ENCODE measurements at regions not wholly inside any gene's neighbourhood (a gene's known extent, or its start where the extent isn't known, plus 50 kb on each side); places are given as distances from the start of the nearest gene placed in this dataset.

DNA sequence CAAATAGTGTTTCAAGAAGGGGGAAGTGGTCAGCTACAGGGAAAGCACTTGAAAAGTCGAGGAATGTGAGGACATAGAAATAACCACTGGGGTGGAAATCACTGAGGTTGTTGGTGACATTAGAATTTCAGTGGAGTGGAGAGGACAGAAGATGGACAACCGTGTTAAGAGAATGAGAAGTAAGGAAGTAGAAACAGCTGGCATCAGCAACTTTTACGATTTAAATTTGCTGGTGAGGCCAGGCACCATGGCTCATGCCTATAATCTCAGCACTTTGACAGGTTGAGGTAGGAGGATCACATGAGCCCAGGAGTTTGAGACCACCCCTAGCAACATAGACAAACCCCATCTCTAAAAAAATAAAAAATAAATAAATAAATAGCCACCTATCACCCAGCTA is 83.2 kb upstream of the PSMD7 start:
- FAIRE-seq (no peak), DNase-seq (no peak), ATAC-seq (no peak)
- no peak overlapping the region for H3K27ac ChIP-seq
- intact Hi-C loops (cut with DNase I): no loop called here
- H3K9me3 ChIP-seq: no peaks in the 10 kb centered on the region
- TF ChIP-seq, protein P1, sequence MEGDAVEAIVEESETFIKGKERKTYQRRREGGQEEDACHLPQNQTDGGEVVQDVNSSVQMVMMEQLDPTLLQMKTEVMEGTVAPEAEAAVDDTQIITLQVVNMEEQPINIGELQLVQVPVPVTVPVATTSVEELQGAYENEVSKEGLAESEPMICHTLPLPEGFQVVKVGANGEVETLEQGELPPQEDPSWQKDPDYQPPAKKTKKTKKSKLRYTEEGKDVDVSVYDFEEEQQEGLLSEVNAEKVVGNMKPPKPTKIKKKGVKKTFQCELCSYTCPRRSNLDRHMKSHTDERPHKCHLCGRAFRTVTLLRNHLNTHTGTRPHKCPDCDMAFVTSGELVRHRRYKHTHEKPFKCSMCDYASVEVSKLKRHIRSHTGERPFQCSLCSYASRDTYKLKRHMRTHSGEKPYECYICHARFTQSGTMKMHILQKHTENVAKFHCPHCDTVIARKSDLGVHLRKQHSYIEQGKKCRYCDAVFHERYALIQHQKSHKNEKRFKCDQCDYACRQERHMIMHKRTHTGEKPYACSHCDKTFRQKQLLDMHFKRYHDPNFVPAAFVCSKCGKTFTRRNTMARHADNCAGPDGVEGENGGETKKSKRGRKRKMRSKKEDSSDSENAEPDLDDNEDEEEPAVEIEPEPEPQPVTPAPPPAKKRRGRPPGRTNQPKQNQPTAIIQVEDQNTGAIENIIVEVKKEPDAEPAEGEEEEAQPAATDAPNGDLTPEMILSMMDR (IDR thresholded peaks at IDR 0.05): no peak
- H3K4me1 ChIP-seq: no peaks in the 10 kb centered on the region
- WGBS, 2 donors: 74 to 84% methylated on average over 3 of the region's 3 CpGs
- no peaks in the 10 kb centered on the region for H3K36me3 ChIP-seq
- no peaks in the 10 kb centered on the region for H3K27me3 ChIP-seq
- no peak overlapping the region for H3K4me3 ChIP-seq

DNA sequence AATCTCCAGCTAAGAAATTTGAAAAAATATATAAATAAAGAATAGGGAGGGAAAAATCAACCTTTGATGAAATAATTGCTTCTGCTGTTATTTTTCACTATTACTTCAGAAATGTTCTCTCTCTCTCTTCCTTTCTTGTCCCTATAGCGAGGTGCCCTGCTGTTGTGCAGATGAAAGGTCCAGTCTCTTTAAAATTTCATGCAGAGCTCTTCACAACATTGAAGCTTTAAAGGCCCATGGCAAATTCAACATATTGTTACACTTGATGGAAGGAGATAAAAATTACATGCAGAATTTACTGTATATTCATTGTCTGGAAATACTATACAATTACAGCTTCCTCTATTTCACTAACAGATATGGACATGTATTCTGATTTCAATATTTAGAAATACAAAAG is 86.4 kb upstream of the PSMD7 start:
- FAIRE-seq (no peak), DNase-seq (no peak), ATAC-seq (no peak)
- Histone ChIP-seq H3K27ac (no peak overlapping the region), H3K9me3 (no peaks in the 10 kb centered on the region), H3K27me3 (no peaks in the 10 kb centered on the region), H3K36me3 (no peaks in the 10 kb centered on the region), H3K4me3 (no peak overlapping the region), H3K4me1 (no peaks in the 10 kb centered on the region)
- 95 to 97% methylated on average over 1 of the region's 1 CpG for WGBS, 2 donors
- TF ChIP-seq, protein P1 (IDR thresholded peaks at IDR 0.05): no peak
- intact Hi-C loops (cut with DNase I): no loop called here

DNA sequence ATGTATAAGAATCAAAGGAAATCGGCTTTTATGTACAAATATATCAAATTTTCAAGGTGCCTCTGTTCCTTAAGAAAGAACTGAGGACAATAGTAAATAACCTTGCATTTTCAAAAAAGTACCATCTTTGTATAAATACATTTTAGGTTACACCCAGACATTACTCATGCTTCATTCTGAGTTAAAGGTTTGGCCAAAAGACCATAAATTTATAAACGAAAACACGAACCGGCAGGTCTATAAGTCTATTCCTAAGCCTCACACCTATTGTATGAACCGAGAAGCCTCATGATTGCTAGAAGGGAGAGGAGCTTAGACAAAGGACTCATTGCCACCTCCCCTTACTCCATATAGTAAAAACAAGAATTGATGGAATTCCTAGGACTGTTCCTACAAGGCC is 94.6 kb upstream of the PSMD7 start:
- Histone ChIP-seq H3K36me3 (no peaks in the 10 kb centered on the region), H3K27ac (no peak overlapping the region), H3K4me1 (peaks cover 0 to 5% (median 0%) of the 10 kb centered on the region in 3 donors), H3K4me3 (no peak overlapping the region), H3K27me3 (no peaks in the 10 kb centered on the region), H3K9me3 (no peaks in the 10 kb centered on the region)
- DNase-seq (no peak), FAIRE-seq (no peak), ATAC-seq (no peak)
- intact Hi-C loops (cut with DNase I): no loop called here
- WGBS, 2 donors: 86 to 88% methylated on average over 5 of the region's 5 CpGs
- TF ChIP-seq, protein P1 (IDR thresholded peaks at IDR 0.05): no peak

DNA sequence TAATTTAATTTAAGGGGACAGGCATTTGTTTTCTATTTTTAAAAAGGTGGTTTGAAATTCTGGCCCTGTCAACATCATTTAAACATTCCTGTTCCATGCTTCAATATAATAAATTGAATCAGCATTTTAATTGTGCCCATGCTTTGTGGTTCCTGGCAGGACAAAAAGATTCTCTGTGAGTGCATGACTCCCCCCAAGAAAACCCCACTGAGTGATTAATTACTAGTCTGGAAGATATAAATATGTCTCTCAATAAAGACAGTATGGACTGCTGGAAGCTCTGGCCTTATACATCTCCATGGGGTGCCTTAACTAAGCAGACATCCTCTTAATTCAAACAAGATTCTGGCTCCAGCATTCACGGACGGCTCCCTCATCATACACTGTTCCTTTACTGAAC is 95.0 kb upstream of the PSMD7 start:
- Histone ChIP-seq H3K4me3 (no peak overlapping the region), H3K4me1 (peaks cover 0 to 5% (median 0%) of the 10 kb centered on the region in 3 donors), H3K27ac (no peak overlapping the region), H3K9me3 (no peaks in the 10 kb centered on the region), H3K36me3 (no peaks in the 10 kb centered on the region), H3K27me3 (no peaks in the 10 kb centered on the region)
- WGBS, 2 donors: 87 to 91% methylated on average over 2 of the region's 2 CpGs
- ATAC-seq (no peak), DNase-seq (no peak), FAIRE-seq (no peak)
- intact Hi-C loops (cut with DNase I): no loop called here
- TF ChIP-seq, protein P1 (IDR thresholded peaks at IDR 0.05): no peak

DNA sequence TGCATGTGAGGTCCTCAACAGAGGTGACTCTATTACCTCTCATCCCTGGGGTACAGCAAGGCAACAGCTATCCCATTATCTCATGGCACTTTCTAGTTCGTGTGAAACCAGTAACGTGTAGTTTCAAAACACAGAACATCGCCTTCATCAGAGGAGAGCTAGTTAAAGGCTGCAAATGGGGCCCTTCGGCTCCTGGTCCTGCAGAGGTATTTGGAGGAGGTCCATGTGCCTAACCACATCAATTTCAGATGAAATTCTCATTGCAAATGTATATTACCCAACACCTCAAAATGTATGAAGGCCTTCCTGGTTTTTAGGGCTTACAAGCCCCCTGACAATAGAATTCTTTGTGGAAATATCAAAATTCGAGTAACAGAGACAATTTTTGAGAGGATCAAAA is 95.7 kb upstream of the PSMD7 start:
- no peaks in the 10 kb centered on the region for H3K9me3 ChIP-seq
- no peaks in the 10 kb centered on the region for H3K36me3 ChIP-seq
- H3K27me3 ChIP-seq: no peaks in the 10 kb centered on the region
- TF ChIP-seq, protein P1 (IDR thresholded peaks at IDR 0.05): no peak
- no peak overlapping the region for H3K4me3 ChIP-seq
- peaks cover 0 to 5% (median 0%) of the 10 kb centered on the region in 3 donors for H3K4me1 ChIP-seq
- intact Hi-C loops (cut with DNase I): no loop called here
- ATAC-seq (no peak), DNase-seq (no peak), FAIRE-seq (no peak)
- H3K27ac ChIP-seq: no peak overlapping the region
- 90 to 91% methylated on average over 5 of the region's 5 CpGs for WGBS, 2 donors
